ENCODE measurements at regions not wholly inside any gene's neighbourhood (a gene's known extent, or its start where the extent isn't known, plus 50 kb on each side); places are given as distances from the start of the nearest gene placed in this dataset.

GRCh38 chr20:12156252-12156651 is 238.6 kb downstream of the BTBD3 start:
- TF ChIP-seq EZH2phosphoT487 (IDR thresholded peaks at IDR 0.05; ENCODE audit: borderline replicate concordance, low read length) = no peak
- TF ChIP-seq CTCF (IDR thresholded peaks at IDR 0.05; ENCODE audit: low read depth, low read length, poor library complexity, severe bottlenecking) = no peak

Measured in DOHH2 (cell line).